ENCODE measurements at regions not wholly inside any gene's neighbourhood (a gene's known extent, or its start where the extent isn't known, plus 50 kb on each side); places are given as distances from the start of the nearest gene placed in this dataset.

GRCh38 chr19:31148671-31149070 lies 200.6 kb downstream of the TSHZ3 start:
- H3K27me3 ChIP-seq, result no peaks in the 10 kb centered on the region
- no peaks in the 10 kb centered on the region for H3K9me3 ChIP-seq
- no peak overlapping the region for H3K4me3 ChIP-seq
- no peaks in the 10 kb centered on the region for H3K36me3 ChIP-seq
- 79% methylated on average over 4 of the region's 4 CpGs for WGBS, 2 donors
- no peak for DNase-seq (ENCODE audit: low spot score in 2 of 2)
- no peaks in the 10 kb centered on the region for H3K4me1 ChIP-seq
- no peak for TF ChIP-seq CTCF (IDR thresholded peaks at IDR 0.05)
- no peak for TF ChIP-seq POLR2A (IDR thresholded peaks at IDR 0.05)
- no peak for TF ChIP-seq EP300 (IDR thresholded peaks at IDR 0.05)
- H3K27ac ChIP-seq, result no peak overlapping the region

- H3K4me3 ChIP-seq, result no peak overlapping the region
- no peak overlapping the region for H3K27ac ChIP-seq
- no peak for TF ChIP-seq CTCF (IDR thresholded peaks at IDR 0.05)
- no peak for TF ChIP-seq POLR2A (IDR thresholded peaks at IDR 0.05)
- TF ChIP-seq EP300 (IDR thresholded peaks at IDR 0.05), result no peak
- no peaks in the 10 kb centered on the region for H3K27me3 ChIP-seq
- 81 to 89% methylated on average over 2 of the region's 2 CpGs for WGBS, 2 donors
- H3K36me3 ChIP-seq, result no peaks in the 10 kb centered on the region
- no peaks in the 10 kb centered on the region for H3K4me1 ChIP-seq
- no peak for DNase-seq (ENCODE audit: low spot score in 2 of 2)
- no peaks in the 10 kb centered on the region for H3K9me3 ChIP-seq
These were observed 202.0 kb downstream of the TSHZ3 start for GRCh38 chr19:31147234-31147633.

GRCh38 chr19:31146546-31147183 lies 202.6 kb downstream of the TSHZ3 start:
- TF ChIP-seq EP300 (IDR thresholded peaks at IDR 0.05), result no peak
- TF ChIP-seq CTCF (IDR thresholded peaks at IDR 0.05), result no peak
- no peak for TF ChIP-seq POLR2A (IDR thresholded peaks at IDR 0.05)
- H3K9me3 ChIP-seq, result no peaks in the 10 kb centered on the region
- H3K27me3 ChIP-seq, result no peaks in the 10 kb centered on the region
- WGBS, 2 donors, result 81 to 82% methylated on average over 15 to 16 of the region's 16 CpGs
- no peaks in the 10 kb centered on the region for H3K36me3 ChIP-seq
- H3K4me3 ChIP-seq, result no peak overlapping the region
- H3K27ac ChIP-seq, result no peak overlapping the region
- DNase-seq (ENCODE audit: low spot score in 2 of 2), result no peak
- H3K4me1 ChIP-seq, result no peaks in the 10 kb centered on the region

GRCh38 chr19:31146015-31146414 lies 203.2 kb downstream of the TSHZ3 start:
- no peaks in the 10 kb centered on the region for H3K27me3 ChIP-seq
- no peak for DNase-seq (ENCODE audit: low spot score in 2 of 2)
- no peaks in the 10 kb centered on the region for H3K4me1 ChIP-seq
- H3K9me3 ChIP-seq, result no peaks in the 10 kb centered on the region
- H3K36me3 ChIP-seq, result no peaks in the 10 kb centered on the region
- no peak overlapping the region for H3K27ac ChIP-seq
- no peak for TF ChIP-seq CTCF (IDR thresholded peaks at IDR 0.05)
- no peak for TF ChIP-seq EP300 (IDR thresholded peaks at IDR 0.05)
- no peak for TF ChIP-seq POLR2A (IDR thresholded peaks at IDR 0.05)
- WGBS, 2 donors, result 70 to 73% methylated on average over 13 of the region's 13 CpGs
- no peak overlapping the region for H3K4me3 ChIP-seq

GRCh38 chr19:31145007-31145406 lies 204.2 kb downstream of the TSHZ3 start:
- H3K27ac ChIP-seq, result no peak overlapping the region
- no peaks in the 10 kb centered on the region for H3K4me1 ChIP-seq
- no peaks in the 10 kb centered on the region for H3K36me3 ChIP-seq
- 71 to 84% methylated on average over 7 of the region's 7 CpGs for WGBS, 2 donors
- TF ChIP-seq EP300 (IDR thresholded peaks at IDR 0.05) (no peak), CTCF (IDR thresholded peaks at IDR 0.05) (no peak), POLR2A (IDR thresholded peaks at IDR 0.05) (no peak)
- no peak for DNase-seq (ENCODE audit: low spot score in 2 of 2)
- no peak overlapping the region for H3K4me3 ChIP-seq
- no peaks in the 10 kb centered on the region for H3K9me3 ChIP-seq
- H3K27me3 ChIP-seq, result no peaks in the 10 kb centered on the region

Data from tibial nerve (tissue), 4 donors.